Activated CD8-positive, alpha-beta memory T cell treated with anti-CD3 and anti-CD28 coated beads for 48 hours (primary cell): ENCODE measurements at regions not wholly inside any gene's neighbourhood (a gene's known extent, or its start where the extent isn't known, plus 50 kb on each side); places are given as distances from the start of the nearest gene placed in this dataset.
"Not testable (repeated sequence)": the region's sequence is repeated elsewhere in the genome, so short reads cannot be mapped to it uniquely, and the experiment has no call there.

ENCODE experiments used
- DNase-seq, 3 experiments: peaks; one replicate each; pipeline ENCODE4 v3.0.0-alpha.2; 2020; ENCODE audit warnings: low read depth in 2 of 3, low spot score in 2 of 3

DNA sequence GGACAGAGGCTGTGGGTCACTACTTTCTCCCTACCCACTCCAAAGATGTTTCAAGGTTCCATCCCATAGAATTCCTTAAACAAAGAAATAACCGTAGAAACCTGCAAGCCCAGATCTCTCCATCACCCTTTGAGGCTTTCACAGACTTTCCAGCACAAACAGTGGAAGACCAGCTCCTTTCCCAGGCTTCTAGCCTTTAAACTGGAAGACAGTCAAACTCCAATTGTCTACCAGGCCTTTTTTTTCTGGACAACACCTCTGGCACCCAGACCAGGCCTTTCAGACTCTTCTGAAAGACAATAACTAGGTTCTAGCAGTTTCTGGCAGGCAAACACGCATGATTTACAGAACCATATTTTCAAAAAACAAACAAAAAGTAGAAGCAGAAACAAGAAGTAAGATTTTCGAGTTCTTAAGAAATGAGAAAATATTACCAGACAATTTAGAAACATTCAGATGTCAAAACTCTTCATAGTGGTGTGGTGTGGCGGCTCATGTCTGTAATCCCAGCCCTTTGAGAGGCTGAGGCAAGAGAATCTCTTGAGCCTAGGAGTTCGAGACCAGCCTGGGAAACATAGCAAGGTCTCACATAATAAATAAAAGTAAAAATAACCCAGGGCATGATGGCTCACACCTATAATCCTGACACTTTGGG, 73.0 kb upstream of the EPCAM start:
- DNase-seq = no peak

DNA sequence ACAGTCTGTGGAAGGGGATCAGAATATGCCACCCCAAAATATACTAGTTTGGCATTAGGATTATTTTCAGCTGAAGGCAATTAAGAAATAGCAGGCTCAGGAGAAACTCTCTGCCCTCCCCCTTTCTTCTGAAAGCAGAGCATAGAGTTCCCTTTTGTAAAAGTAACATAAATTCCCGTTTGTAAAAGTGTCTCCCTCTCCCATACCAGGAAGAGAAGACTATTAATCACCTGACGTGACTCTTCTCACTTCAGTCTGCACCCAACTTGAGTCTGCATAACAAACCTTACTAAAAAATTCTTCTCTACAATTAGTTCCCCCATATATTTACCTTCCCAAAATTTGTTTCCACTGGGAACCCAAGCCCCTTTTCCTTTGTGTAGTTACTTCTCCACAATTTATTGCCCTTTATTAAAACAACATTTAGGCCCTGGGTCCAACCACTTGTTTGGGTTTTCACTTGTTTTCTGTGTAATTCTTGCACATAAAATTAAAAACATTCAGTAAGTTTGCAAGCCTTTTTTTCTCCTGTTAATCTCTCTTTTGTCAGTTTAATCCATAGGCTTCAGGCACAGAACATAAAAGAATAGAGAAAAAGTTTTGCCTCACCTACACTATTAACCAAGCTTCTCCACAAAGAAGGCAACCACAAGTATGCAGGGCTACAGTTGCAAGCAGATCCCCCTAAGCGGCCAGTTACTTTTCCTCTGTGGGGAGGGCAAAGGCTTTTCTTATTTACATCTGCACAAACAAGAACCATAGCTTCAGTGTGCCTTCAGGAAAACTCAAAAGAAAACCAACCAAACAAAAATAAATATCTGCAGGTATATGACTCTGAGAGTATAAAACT, 73.8 kb upstream of the EPCAM start:
- DNase-seq = no peak

DNA sequence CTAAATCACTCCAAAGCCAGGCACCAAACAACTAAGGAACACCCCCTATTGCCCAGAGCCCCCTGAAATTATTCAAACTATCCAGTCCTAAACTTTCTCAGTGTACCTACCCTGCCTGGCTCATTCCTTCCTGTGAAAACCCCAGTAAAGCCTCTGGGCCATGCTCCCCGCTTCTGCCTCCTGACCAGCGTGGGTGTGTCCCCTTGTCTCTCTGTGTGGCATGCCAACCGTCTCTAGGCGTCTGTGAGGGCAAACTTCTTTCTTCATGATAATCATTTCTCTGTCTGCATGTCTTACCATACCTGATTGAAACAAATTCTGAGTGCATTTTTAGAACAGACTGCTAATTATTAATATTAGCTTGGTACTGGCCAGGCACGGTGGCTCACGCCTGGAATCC, 75.1 kb upstream of the EPCAM start:
- DNase-seq = no peak

DNA sequence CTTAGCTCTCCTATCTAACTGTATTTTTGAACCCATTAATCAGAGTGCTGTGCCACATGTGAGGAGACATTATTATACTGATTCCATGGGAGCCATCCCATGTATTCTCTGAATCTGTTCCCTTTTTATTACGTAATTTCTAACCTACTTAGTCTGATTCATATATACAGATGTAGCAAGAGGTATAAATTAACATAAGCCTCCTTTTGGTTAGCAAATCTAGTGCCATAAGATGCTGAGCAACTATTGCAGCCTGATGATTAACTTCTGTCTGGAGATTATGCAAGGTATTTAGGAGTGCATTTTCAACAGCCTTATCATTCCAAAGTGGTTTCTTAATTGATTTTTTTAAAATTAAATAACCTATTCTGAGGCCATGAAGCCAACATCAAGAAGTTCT, 80.2 kb upstream of the EPCAM start:
- no peak for DNase-seq

DNA sequence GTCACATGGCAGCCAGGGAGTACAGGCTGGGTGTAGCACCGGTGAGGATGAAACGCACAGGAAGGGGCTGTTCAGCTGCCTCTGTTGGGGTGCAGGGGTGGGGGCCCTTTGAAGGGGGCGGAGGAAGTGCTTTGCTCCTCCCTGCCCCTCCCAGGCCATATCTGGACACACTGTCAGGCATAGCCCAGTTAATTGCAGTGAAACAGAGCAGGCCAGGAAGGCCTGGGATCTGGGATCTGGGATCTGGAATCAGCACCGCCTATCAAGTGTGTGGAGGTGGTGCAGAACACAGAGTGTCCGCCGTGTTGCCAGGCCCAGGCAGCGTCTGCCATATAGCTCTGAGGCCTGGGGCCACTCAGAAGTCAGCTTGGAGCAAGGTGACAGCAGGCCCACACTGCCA, 85.5 kb upstream of the EPCAM start:
- DNase-seq = no peak

DNA sequence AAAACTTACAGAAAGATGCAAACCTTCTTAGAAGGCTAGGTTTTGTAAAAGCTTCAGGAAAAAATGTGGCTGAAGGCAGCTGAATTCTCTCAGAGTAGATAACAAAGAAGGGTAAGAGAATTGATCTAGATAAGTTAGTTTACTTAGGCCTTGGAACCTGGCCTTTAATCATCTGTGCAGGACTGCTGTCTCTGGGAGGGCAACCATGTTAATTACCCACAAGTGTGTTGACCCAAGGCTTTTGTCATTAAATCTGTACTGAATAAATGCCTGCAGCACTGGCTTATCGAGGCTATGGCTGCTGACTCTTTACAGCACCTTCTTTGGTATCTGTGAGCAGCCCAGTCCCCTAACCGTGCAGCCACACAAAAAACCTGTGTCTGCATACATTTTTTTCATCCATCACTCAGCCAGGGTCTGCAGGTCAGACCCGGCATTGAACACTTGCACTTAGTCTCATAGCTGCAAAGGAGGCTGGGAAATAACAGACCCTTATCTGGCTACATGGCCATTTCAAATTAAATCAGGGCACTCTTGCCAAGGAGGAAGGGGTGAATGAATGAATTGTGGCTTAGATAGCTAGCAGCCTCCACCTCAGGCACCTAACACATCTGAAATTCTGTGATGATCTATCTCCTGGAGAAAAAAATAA, 86.4 kb upstream of the EPCAM start:
- DNase-seq = no peak

DNA sequence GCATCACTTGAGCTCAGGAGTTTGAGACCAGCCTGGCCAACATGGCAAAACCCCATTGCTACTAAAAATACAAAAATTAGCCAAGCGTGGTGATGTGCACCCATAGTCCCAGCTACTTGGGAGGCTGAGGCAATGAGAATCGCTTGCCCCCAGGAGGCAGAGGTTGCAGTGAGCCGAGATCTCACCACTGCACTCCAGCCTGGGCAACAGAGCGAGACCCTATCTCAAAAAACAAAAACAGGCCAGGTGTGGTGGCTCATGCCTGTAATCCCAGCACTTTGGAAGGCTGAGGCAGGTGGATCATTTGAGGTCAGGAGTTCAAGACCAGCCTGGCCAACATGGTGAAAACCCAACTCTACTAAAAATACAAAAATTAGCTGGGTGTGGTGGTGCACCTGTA, 89.6 kb upstream of the EPCAM start:
- not testable (repeated sequence) for DNase-seq

DNA sequence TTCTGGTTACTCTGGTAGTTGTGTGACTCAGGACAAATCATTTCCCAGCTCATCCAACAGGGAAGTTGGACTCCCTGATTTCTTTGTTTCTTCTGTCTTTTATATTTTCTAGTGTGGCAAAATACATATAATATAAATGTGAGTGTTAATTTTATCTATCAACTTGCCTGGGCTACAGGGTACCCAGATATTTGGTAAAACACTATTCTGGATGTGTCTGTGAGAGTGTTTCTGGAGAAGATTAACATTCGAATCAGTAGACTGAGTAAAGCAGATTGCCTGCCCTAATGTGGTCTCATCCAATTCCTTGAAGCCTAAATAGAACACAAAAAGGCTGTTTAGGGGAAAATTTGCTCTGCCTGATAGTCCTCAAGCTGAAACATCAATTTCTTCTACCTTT, 91.1 kb upstream of the EPCAM start:
- DNase-seq = no peak

DNA sequence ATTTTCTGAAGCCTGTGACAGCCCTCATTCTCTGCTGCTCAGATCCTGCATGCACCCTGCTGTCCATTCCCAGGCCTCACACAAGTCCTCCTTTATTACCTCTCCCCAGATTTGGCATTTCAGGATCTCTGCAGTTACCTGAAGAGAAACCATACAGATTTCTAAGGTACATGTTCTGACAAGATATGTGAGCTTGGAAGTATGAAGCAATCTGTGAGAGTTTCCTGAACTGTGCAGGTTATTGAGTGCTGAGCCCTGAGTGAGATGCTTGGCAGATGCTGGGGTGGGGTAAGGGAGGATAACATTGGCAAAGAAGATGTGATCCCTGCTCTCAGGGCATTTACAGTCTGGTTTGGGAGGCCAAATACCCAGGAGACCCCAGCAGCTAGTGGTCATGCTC, 91.9 kb upstream of the EPCAM start:
- no peak for DNase-seq

DNA sequence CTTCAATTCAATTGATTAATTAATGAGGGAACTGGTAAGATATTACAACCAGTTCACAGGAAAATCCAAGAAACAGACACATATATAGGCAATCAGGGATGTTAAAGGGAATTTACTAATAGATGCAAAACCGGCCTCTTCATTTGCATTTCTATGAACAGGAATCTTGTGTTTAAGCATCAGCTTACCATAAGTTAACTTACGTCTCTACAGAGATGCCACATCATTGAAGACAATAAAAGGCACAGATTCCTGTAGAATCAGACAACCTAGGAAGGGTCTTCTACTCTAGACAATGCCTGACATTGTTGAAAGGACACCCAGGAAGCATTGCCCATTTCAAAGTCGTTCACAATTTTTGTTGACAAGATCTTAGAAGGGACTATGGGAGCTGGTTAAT, 93.0 kb upstream of the EPCAM start:
- DNase-seq = no peak

DNA sequence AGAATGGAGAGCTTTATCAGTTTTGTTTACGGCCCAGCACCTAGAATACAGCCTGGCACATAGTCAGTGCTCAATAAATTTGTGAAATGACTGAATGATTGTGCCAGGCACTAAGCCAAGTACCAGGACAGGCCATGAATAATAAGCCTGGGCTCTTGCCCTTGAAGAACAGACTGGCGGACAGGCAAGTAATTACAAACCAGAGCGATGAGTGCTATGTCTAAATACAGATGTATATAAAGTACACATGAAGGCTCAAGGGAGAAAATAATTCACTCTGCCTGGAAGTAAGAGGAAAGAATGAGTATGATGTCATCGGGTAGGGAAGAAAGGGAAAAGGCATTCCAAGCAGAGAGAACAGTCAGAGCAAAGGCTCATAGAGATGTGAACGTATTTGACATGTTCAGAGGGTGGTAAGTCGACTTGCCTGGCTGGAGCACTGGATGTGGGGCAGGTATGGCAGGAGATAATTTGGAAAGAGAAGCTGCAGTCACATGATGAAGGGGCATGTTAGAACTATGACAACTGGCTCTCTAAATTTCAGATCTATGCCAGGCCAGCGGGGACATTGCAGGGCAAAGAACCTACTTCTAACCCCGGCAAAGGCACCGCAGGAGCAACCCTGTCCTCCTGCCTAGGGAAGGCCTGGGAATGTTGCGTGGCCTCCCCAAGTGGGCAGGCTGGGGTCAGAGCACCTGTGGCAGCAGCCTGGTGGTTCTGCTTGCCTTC, 94.9 kb upstream of the EPCAM start:
- DNase-seq = no peak

DNA sequence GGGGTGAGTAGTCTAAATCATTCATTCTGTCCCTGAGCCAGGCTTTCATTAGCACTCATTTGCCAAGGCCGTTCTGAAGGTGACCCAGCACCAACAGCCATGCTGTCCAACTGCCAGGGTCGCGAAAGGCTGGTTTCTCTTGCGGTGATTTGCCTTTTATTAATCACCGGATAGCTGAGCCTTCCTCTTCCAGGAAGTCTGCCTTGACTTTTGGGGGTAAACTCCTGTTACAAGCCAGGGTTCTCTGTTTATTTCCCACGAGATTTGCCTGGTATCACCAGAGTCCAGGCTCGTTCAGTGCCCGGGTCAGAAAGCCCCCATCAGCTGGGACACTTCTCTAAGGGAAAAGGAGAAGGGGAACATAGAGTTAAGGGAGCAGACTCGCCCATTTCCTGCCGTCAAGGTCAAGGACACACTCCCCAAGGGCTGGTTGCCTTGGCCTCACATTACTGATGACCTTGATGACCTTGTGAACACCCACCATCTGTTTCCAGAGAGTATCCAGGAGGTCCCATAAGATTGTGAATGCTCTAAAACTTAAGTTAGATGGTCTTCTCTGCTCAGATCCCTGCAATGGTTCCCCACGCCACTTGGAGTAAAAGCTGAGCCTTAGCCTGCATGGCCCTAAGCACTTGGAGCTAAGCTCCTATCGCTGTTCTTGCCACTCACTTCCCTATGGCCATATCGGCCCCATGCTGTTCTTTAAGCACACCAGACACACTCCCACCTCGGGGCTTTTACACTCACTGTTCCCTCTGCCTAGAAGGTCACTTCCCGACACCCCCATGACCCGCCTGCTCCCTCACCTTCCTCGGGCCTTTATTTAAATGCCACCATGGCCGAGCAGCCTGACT, 96.0 kb upstream of the EPCAM start:
- no peak for DNase-seq

DNA sequence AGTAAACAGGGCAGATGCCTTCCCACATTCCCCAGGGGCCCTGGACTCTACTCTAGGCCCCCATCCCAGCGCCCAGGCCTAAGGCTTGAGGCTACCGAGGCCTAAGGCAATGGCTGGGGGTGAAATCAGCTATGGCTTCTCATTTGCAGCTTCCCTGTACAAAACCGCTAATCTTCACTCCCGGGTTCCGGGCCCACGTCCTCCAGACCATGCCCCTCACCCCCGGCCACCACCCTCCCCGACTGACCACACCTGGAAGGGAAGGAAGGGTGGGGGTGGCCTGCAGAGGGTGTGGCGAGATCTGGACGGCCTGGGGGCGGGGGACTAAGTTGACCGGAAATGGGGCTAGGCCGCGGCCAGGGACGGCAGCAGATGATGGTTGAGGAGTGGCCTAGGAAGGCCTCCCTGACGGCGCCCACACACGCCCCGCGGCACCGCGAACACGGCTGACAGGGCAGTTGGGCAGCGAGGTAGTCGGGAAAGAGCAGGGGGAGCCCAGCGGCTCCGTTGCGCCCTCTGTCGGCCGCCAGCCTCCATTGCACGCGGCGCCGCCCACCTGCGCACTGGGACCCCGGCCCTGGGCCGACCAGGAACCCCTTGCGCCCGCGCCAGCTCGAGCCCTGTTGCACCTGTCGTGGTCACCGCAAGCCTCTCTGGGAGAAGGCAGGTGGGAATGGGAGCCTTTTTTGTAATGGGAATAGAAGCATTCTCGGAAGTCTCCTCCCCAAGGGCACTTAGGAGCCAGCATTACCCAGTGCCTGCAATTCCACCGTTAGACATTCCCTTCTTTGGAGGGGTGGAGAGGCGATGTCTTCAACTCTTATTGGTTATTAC, 95.9 kb upstream of the CALM2 start:
- peak; percentile 16 to 42 (median 24) for DNase-seq

DNA sequence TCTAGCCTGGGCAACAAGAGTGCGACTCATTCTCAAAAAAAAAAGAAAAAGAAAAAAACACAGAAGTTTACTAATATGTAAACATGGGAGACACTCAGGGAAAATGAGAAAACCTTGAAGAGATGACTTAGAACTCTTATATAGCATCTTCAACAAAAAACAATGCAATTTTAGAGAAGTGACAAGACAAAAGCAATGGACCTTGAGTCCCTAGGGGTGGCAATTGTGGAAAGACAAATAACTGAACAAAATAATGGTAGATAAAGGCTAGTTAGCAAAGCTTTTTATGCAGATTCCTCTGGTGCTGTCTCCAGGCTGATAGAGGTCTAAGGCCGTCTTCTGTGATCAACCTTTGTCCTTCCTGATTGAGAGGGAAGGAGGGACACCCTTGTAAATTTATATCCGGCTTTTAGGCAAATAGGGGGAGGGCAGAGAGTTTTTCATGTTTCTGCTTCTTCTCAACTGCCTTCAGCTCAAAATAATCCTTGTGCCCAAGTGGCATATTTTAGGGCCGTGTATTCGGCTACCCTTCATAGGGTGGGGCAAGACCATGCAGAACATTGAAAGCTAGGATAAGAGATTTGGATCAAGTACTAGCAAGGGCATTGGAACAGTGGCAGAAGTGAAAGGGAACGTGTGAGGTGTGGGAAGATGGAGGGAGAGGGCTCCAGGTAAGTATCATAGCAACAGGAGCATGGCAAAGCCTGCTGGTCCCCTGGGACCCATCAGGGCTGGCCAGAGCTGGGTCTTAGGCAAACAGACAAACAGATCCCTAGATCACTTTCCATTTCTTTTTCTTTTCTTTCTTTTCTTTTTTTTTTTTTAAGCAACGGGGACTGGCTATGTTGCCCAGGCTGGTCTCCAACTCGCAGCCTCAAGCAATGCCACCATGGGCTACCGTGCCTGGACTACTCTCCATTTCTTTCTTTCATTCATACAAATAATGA, 95.0 kb upstream of the CALM2 start:
- no peak for DNase-seq

DNA sequence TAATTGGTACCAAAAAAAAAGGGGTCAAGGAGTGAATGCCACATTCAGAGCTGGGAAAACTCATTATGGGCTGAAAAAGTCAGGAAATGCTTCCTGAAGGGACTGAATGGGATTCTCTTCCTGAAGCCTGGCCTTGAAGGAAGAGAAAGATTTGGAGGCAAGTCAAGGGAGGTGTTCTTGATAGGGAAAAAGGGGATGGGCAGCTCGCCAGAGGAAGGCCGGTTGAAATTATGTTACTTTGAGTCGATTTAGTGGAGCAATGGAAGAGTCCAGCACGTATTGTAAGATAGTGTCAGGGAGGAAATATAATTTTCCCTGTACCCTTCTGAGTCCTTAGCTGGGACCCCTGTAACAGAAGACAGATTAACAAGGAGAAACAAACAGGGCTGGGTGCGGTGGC, 94.1 kb upstream of the CALM2 start:
- no peak for DNase-seq

DNA sequence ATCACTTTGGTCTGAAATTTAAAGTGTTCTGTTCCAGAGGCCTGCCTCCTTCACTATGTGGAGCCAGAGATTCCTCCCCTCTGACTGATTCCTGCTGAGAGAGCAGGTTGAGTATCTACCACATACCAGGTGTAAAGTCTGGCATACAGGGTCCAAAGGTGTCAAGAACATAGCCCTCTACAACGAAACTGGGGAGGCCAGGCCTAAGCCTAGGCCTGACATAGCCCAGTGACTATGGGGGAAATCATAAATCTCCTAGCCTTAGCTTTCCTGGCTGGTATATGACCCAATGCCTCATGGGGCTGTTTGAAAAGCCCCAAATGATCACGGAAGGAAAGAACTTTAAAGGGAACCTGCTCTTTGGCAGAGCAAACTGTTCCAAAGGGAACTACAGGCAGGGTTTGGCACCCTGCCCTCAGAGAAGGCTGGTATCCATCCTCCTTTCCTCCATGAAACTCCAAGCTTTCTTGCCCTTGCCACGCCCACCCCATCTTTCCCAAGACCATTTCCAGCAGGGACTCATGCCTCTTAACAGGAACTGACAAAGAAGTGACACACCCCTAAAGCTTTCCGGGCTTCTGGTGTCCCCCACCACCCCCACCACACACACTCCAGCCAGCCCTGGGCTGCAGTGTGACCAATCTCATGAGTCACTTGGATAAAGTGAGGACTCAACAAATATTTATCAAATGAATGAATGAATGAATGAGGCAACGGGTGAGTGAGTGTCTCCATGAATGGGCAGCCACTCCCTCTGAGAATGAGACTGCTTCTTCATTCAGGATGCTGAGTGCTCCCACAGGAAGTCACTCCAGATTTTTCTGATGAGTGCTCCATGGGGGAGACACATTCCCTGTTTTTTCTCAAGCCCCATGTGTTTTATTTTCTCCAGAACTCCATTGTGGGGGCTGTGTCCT, 93.3 kb upstream of the CALM2 start:
- DNase-seq = no peak

DNA sequence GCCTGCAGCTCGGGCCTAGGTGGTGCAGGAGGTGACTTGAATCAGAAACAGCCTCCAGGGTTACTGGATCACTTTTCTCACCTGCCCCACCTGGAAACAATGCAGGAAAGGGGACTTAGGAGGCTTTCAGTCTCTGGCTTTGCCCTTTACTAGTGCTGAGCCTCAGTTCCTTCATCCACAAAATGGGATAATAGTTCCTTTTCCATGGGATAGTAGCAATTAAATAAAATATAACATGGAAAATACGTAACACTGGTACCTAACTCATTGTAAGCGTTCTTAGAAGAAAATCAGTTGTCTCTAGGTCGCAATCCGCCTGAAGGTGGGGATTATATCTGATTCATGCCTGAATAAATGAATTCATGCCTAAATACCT, 91.4 kb upstream of the CALM2 start:
- DNase-seq = no peak
